SJCRH30 (cell line): ENCODE measurements at regions not wholly inside any gene's neighbourhood (a gene's known extent, or its start where the extent isn't known, plus 50 kb on each side); places are given as distances from the start of the nearest gene placed in this dataset.

Experiments
- DNase-seq, 2 experiments: peaks; one replicate each; pipeline ENCODE4 v3.0.0-alpha.2; 2015 to 2020
- H3K27ac ChIP-seq: fragments of 250-450 bp; sonication (Bioruptor Pico); 2 replicates; pipeline ENCODE4 v1.5.1; 2020; ENCODE audit warnings: mild to moderate bottlenecking, moderate library complexity
- H3K27me3 ChIP-seq: fragments of 250-450 bp; sonication (Bioruptor Pico); 2 replicates; pipeline ENCODE4 v1.5.1; 2020; ENCODE audit warnings: mild to moderate bottlenecking, moderate library complexity
- H3K36me3 ChIP-seq: fragments of 250-450 bp; sonication (Bioruptor Pico); 2 replicates; pipeline ENCODE4 v1.5.1; 2020; ENCODE audit warnings: mild to moderate bottlenecking, moderate library complexity
- H3K4me1 ChIP-seq: fragments of 250-450 bp; sonication (Bioruptor Pico); 2 replicates; pipeline ENCODE4 v1.5.1; 2020; ENCODE audit warnings: mild to moderate bottlenecking, moderate library complexity
- H3K4me3 ChIP-seq: fragments of 250-450 bp; sonication (Bioruptor Pico); 2 replicates; pipeline ENCODE4 v1.5.1; 2020; ENCODE audit warnings: mild to moderate bottlenecking, moderate library complexity
- H3K9me3 ChIP-seq: fragments of 250-450 bp; sonication (Bioruptor Pico); replicated peaks from 2 replicates; pipeline ENCODE4 v1.5.1; 2020; ENCODE audit warnings: mild to moderate bottlenecking, moderate library complexity

DNA sequence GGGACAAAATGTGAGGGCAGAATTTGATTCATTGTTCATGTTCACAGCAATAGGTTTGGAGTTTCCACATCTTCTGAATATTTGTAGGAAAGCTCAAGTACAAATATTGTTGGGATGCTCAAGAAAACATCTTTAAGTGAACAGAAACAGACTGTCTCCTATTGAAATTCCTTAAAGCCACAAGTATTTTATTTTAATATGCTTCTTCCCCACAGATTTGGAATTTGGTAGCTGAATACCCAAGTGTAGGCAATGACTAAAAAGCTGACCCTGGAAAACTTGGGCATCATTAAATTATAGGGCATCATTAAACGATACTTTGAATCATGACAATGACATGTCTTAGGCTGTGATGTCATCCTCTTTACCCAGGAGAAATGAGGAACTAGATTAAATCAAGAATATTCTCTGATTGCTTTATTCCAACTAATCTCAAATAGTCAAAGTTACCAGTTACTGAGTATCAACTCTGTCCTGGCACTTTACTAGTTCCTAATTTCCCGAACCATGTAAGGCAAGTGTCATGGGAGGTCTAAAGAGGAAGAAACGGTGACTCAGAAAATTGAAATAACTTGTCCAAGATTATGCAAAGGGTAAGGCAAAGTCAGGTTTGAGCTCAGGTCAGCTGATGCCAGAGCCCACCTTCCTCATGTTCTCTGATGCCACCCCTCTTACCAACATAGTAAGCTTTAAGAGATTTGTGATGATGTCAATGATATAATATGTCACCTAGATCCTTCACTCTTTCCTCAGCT, 223.1 kb upstream of the LEF1 start:
- H3K4me3 ChIP-seq, result no peak overlapping the region
- no peaks in the 10 kb centered on the region for H3K4me1 ChIP-seq
- DNase-seq, result no peak
- H3K27me3 ChIP-seq, result no peaks in the 10 kb centered on the region
- H3K36me3 ChIP-seq, result no peaks in the 10 kb centered on the region
- H3K27ac ChIP-seq, result no peak overlapping the region
- no peaks in the 10 kb centered on the region for H3K9me3 ChIP-seq

DNA sequence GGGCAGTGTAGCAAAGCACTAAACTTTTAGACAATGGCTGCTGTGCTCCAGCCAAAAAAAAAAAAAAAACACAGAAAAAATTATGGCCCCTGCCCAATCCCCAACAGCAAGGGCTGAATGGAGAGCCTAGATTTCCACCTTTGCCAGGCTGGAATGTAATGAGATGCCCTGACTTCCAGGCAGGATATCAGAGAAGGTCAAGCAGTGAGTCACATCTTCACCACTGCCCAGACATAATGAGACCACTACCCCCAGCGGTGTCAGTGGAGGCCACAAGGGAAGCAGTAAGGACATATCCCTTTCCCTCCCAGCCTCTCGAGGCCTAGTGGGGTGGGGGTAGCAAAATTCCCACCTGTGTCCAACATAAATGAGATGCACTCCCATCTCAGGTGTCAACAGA, 216.3 kb upstream of the LEF1 start:
- H3K4me1 ChIP-seq, result no peaks in the 10 kb centered on the region
- no peaks in the 10 kb centered on the region for H3K27me3 ChIP-seq
- no peak overlapping the region for H3K27ac ChIP-seq
- H3K36me3 ChIP-seq, result no peaks in the 10 kb centered on the region
- no peak overlapping the region for H3K4me3 ChIP-seq
- DNase-seq, result no peak
- no peaks in the 10 kb centered on the region for H3K9me3 ChIP-seq

DNA sequence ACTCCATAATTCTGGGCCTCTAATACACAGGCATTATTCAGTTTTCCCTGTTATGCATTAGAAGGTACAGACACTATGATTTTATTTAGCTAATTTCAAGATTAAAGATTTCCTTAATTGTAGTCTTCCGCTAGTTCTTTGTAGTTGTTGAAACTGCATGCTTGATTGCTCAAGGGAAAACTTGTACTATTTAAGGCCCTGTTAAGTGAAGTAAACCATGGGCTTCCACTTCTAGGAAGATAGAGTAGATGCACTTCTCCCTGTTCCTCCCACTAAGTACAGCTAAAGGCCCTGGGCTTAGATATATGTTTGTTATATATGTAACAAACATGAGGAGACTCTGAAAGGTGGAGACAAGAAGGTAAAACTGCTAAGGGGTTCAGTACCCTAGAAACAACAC, 215.8 kb upstream of the LEF1 start:
- Histone ChIP-seq H3K9me3 (no peaks in the 10 kb centered on the region), H3K4me3 (no peak overlapping the region)

GRCh38 chr4:108383157-108383556, 214.4 kb upstream of the LEF1 start:
- DNase-seq, result no peak
- Histone ChIP-seq H3K9me3 (no peaks in the 10 kb centered on the region), H3K4me3 (no peak overlapping the region), H3K36me3 (no peaks in the 10 kb centered on the region), H3K27me3 (no peaks in the 10 kb centered on the region), H3K4me1 (no peaks in the 10 kb centered on the region), H3K27ac (no peak overlapping the region)

More for the DNA sequence above, 215.8 kb upstream of the LEF1 start:
- no peaks in the 10 kb centered on the region for H3K36me3 ChIP-seq
- H3K27me3 ChIP-seq, result no peaks in the 10 kb centered on the region
- no peak overlapping the region for H3K27ac ChIP-seq
- no peak for DNase-seq
- no peaks in the 10 kb centered on the region for H3K4me1 ChIP-seq

DNA sequence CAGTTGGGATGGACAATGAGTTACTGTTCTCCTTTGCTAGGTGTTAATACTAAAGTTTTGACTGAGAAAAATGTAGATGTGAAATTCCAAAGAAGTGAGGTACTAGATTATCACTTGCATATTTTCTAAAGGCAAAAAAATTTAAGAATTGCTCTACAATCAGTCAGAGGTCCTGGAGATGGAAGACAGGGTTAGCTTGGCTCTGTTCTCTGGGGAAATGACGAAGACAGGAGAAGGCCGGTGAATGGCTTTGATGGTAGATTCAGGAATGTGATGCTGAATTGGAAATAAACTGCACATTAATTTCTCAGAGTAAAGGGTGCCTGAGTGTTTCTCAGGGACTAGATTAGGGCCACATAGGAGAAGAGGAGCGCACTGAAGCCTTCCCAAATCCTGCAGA, 214.0 kb upstream of the LEF1 start:
- H3K36me3 ChIP-seq, result no peaks in the 10 kb centered on the region
- DNase-seq, result no peak
- H3K27ac ChIP-seq, result no peak overlapping the region
- no peaks in the 10 kb centered on the region for H3K4me1 ChIP-seq
- H3K9me3 ChIP-seq, result no peaks in the 10 kb centered on the region
- no peaks in the 10 kb centered on the region for H3K27me3 ChIP-seq
- H3K4me3 ChIP-seq, result no peak overlapping the region

DNA sequence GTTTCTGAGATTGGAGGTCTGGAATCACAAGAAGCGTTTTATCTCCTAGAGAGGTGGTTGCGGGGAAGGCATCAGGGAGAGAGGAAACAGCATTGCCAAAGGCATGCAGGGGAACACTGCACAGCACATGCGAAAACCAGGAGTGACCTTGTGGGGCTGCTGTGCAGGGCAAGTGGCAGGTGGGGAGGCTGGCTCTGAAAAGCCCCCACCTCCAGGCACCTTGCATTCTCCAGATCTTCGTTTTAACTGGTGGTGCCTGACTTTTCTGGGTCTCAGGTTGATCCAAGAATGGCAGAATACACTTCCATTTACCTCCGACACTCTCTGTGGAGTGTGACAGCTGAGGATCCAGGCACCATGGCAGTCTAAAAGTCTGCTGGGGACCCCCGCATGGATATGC, 209.4 kb upstream of the LEF1 start:
- Histone ChIP-seq H3K36me3 (no peaks in the 10 kb centered on the region), H3K9me3 (no peaks in the 10 kb centered on the region), H3K27ac (no peak overlapping the region), H3K4me3 (no peak overlapping the region), H3K27me3 (no peaks in the 10 kb centered on the region), H3K4me1 (peaks cover 6% of the 10 kb centered on the region; the same call in 1 of the 2 replicates)
- no peak for DNase-seq

DNA sequence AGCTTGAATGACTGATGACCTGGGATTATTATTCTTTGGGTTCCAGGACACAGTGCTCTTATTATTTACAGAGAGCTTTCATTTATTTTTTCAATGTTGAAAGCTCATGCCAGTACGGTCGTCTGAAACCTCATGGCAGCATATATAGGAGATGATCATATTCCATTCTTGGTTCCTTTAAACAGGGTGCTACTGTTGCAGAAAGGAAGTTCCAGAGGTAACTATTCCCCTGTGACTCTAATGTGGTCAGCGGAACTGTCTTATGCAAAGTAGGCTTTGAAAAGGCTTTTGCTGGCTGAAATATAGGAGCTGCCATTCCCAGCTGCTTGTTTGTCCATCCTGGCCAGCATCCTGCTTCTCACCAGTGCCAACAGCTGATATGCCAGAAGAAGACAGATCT, 208.3 kb upstream of the LEF1 start:
- Histone ChIP-seq H3K27ac (no peak overlapping the region), H3K27me3 (no peaks in the 10 kb centered on the region), H3K4me3 (no peak overlapping the region), H3K9me3 (no peaks in the 10 kb centered on the region), H3K4me1 (peaks cover 6% of the 10 kb centered on the region; the same call in 1 of the 2 replicates), H3K36me3 (no peaks in the 10 kb centered on the region)
- peak; percentile 29 to 60 for DNase-seq

- no peak overlapping the region for H3K27ac ChIP-seq
- no peak for DNase-seq
- H3K4me3 ChIP-seq, result no peak overlapping the region
- no peaks in the 10 kb centered on the region for H3K36me3 ChIP-seq
- peaks cover 16% of the 10 kb centered on the region for H3K4me1 ChIP-seq
- no peaks in the 10 kb centered on the region for H3K9me3 ChIP-seq
- H3K27me3 ChIP-seq, result no peaks in the 10 kb centered on the region
Measured at GRCh38 chr4:108375434-108375833, 206.7 kb upstream of the LEF1 start.

DNA sequence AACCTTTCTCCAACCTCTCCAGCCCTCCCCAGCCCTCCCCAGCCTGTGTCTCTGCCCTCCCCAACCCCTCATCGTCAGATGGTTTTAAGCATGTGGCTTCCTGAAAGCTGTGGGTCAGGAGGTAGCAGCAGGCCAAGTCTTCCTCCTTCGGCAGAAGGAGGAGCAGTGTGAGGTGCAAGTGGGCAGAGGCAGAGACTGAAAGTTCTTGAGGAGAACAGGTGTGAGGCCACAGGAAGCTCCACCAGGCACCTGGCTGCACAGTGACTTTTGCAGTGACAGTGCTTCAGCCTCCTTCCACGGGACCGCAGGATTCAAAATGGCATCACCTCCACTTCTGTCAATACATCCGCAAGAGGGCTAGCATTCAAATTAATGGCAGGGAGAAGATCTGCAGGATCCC, 203.9 kb upstream of the LEF1 start:
- Histone ChIP-seq H3K27ac (no peak overlapping the region), H3K36me3 (no peaks in the 10 kb centered on the region), H3K27me3 (no peaks in the 10 kb centered on the region), H3K4me3 (no peak overlapping the region), H3K9me3 (no peaks in the 10 kb centered on the region), H3K4me1 (peaks cover 16% of the 10 kb centered on the region)
- DNase-seq, result no peak

GRCh38 chr4:108371282-108371681, 202.6 kb upstream of the LEF1 start:
- no peaks in the 10 kb centered on the region for H3K27me3 ChIP-seq
- H3K4me3 ChIP-seq, result peak overlapping the region; percentile 45
- peaks cover 9% of the 10 kb centered on the region for H3K4me1 ChIP-seq
- no peak overlapping the region for H3K27ac ChIP-seq
- no peaks in the 10 kb centered on the region for H3K9me3 ChIP-seq
- DNase-seq, result peak in 1 of 2 experiments; percentile 28
- H3K36me3 ChIP-seq, result no peaks in the 10 kb centered on the region

GRCh38 chr4:108370291-108371141, 201.8 kb upstream of the LEF1 start:
- peak overlapping the region; percentile 45 for H3K4me3 ChIP-seq
- DNase-seq, result peak; percentile 68 to 80
- H3K27ac ChIP-seq, result peak overlapping the region; percentile 17
- no peaks in the 10 kb centered on the region for H3K9me3 ChIP-seq
- no peaks in the 10 kb centered on the region for H3K36me3 ChIP-seq
- H3K27me3 ChIP-seq, result no peaks in the 10 kb centered on the region
- H3K4me1 ChIP-seq, result peaks cover 15% of the 10 kb centered on the region

- Histone ChIP-seq H3K36me3 (no peaks in the 10 kb centered on the region), H3K4me1 (peaks cover 16% of the 10 kb centered on the region), H3K9me3 (no peaks in the 10 kb centered on the region), H3K27me3 (no peaks in the 10 kb centered on the region), H3K27ac (no peak overlapping the region), H3K4me3 (no peak overlapping the region)
- DNase-seq, result no peak
Measured at GRCh38 chr4:108369035-108369655, 200.4 kb upstream of the LEF1 start.

- Histone ChIP-seq H3K4me3 (no peak overlapping the region), H3K36me3 (no peaks in the 10 kb centered on the region), H3K9me3 (no peaks in the 10 kb centered on the region), H3K27me3 (no peaks in the 10 kb centered on the region), H3K27ac (no peak overlapping the region), H3K4me1 (peaks cover 16% of the 10 kb centered on the region)
- DNase-seq, result no peak
Measured at GRCh38 chr4:108367751-108368150, 199.0 kb upstream of the LEF1 start.

DNA sequence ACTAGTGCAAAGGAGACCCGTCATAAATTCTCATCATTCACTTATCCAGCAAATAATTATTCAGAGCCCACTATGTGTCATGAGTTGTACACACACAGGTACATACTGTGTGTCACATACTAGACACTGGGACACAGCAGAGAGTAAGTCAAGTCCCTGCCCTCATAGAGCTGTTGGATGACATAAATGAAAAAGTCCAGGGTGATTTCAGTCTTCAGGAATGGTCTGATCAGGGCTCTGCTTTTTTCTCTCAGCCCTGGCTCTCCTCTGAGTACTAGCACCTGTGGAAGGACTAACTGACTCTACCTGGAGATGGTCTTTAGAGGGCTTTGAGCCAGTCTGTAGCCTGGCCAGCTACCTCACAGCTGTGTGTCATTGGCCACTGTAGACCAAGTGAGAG, 198.0 kb upstream of the LEF1 start:
- H3K4me3 ChIP-seq, result no peak overlapping the region
- H3K27ac ChIP-seq, result no peak overlapping the region
- DNase-seq, result no peak
- no peaks in the 10 kb centered on the region for H3K9me3 ChIP-seq
- peaks cover 23% of the 10 kb centered on the region for H3K4me1 ChIP-seq
- no peaks in the 10 kb centered on the region for H3K27me3 ChIP-seq
- no peaks in the 10 kb centered on the region for H3K36me3 ChIP-seq

GRCh38 chr4:108365551-108365950, 196.8 kb upstream of the LEF1 start:
- H3K27me3 ChIP-seq, result no peaks in the 10 kb centered on the region
- no peak for DNase-seq
- no peak overlapping the region for H3K27ac ChIP-seq
- H3K36me3 ChIP-seq, result no peaks in the 10 kb centered on the region
- no peak overlapping the region for H3K4me3 ChIP-seq
- no peaks in the 10 kb centered on the region for H3K9me3 ChIP-seq
- peaks cover 22% of the 10 kb centered on the region for H3K4me1 ChIP-seq
